NCI-H510A (cell line): ENCODE measurements at regions not wholly inside any gene's neighbourhood (a gene's known extent, or its start where the extent isn't known, plus 50 kb on each side); places are given as distances from the start of the nearest gene placed in this dataset.
"Not testable (repeated sequence)": the region's sequence is repeated elsewhere in the genome, so short reads cannot be mapped to it uniquely, and the experiment has no call there.

Experiments used
- DNase-seq: peaks from one replicate; lab custom pipeline; 2025; lab: John Stamatoyannopoulos, UW

DNA sequence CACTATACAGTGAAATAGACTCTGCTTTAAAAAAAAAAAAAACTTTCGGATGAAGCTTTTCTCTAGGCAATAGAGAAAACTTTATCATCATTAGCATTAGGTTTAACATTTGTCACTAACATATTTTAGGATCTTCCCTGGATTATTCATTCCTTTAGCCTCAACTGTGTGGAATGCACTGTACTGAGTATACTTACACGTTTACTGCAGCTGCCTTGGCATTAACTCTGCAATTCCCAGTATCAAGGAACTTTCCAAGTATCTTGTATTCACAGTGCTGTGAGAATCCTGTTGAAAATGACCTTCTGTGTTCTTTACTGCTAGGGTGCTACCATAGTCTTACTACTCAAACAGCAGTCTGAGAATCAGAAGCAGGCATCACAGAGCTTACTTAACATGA lies 328.2 kb upstream of the COL3A1 start:
- no peak for DNase-seq

DNA sequence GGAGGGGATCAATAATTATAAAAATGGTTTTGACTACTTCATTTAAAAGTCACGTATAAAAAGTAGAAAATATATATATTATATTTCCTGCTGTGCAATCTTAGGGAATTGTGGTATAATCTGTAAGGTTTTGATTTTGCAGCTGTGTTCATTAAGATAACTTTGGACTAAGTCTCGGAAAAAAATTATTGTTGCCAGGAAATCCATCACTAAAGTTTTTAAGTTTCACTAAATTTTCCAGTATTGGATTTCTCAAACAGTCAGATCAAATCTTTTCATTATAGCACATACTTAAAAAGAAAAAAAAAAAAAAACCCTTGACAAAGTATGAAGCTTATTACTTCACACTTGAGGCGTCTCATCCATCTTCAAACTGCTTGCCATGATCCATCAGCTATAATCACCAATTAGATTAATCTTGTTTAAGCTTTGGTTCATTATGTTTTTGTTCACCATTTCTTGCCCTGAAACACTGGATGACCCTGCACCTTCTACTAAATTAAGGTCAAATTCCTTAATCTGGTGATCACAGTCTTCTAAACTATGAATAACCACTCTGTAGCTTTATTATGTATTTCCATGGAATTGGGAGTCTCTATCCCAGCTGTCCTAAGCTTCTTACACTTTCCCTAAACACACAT lies 326.6 kb upstream of the COL3A1 start:
- no peak for DNase-seq

DNA sequence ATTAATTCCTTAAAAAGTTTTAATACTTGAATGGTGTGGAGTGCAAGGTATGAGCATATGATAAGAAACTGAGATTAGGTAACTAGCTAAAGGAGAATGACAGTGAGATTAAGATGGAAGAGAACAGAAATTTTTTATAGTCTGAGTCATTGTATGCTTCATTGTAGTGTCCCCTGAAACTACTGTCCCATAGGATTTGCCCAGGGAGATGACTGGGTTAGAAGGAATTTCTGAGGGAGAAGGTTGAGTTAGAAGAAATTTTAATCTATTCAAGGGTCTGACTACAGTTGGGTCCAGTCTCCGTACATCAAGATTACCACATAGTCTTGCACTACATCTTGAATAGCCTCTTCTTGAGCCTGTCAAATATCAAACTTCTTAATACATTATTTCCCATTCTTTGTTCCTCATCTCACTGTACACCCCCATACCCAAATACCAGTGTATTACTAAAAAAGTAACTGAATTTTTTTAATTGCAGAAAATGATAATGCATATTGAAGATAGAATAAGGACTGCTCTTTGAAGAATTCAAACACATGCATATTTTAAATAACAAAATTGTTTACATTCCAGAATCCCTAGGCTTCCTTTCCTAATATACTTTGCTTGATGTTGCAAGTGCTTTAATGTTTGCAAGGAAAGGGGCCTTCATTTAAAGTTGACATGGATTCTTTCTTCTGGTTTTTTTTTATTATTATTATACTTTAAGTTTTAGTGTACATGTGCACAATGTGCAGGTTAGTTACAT lies 314.3 kb upstream of the COL3A1 start:
- no peak for DNase-seq

DNA sequence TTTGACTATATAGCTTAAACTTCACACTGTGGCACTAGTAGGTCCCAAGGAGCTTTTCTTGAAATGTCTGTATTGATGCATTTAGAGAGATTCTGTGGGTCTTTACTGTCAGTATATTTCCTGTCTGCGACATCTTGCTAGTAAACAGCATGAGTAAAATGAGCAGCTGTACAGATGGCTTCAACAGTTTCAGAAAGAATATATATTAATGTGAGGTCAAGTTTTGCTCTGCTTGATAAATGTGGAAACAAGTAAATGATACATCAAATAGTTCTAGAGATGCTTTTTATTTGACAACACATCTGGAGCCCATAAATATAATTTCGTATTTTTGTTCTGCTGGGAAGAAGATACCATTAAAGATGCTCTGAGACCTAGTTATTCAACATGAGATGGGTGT lies 310.9 kb upstream of the COL3A1 start:
- DNase-seq, result no peak

DNA sequence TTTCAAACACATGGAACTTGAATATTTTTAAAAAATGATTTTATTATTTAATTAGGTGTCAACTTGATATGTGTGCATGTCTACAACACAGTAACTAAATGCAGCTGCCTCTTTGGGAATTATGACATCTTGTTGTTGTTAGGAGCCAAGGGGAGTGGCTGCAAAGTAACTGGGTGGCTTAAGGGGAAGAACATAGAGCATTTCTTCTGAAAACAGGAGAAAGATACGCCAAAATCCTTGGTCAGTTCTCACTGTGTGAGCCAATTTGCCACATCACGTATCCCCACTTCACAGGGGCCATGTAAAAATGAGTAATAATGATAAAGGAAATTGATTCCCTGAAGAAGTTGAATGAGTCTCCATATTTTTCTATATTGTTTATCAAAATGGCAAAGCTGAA lies 309.8 kb upstream of the COL3A1 start:
- DNase-seq, result no peak

DNA sequence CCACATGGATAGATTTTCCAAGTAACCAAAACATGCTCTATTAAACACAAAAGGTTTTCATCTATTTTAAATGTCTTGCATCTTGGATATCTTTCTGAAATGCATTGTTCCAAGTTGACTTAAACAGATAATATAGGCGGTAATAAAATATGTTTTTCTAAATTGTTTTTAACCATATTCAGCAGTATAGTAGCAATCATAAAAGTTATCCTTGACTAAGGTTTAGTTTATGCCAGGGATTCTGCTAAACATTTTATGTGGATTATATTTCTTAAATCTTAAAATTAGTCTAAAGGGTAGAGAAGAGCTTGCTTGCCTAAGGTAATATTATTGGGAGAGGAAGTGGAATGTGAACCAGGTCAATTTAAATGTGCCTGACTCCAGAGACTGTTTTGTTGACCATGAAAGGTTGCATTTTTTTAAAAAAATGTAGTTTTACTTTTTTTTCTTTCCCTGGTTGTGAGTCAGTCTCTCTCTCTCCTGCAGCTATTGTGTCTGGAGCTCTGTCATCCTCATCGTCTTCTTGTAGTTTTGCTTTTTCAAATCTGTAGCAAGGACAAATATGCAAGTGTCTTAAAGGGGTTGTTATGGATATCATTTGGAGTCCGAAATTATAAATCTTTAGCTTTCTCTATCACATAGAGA lies 309.1 kb upstream of the COL3A1 start:
- DNase-seq, result no peak

DNA sequence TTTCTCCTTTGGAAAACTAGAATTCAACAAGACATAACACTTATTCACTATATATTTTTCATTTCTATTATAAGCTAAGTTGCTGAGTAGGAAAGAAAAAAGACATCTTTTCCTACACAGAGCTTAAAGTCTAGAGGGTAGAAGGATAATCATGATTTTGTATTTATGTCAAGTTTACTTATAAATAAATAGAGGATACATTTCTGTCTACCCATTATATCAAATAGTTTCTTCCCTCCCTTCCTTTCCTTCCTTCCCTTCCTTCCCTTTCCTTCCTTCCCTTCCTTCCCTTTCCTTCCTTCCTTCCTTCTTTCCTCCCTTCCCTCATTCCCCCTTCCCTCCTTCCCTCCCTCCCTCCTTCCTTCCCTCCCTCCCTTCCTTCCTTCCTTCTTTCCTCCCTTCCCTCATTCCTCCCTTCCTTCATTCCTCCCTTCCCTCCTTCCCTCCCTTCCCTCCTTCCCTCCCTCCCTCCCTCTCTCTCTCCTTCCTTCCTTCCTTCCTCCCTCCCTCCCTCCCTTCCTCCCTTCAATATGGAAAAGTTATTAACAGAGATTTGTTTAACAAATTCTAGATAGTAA lies 308.4 kb upstream of the COL3A1 start:
- no peak for DNase-seq

DNA sequence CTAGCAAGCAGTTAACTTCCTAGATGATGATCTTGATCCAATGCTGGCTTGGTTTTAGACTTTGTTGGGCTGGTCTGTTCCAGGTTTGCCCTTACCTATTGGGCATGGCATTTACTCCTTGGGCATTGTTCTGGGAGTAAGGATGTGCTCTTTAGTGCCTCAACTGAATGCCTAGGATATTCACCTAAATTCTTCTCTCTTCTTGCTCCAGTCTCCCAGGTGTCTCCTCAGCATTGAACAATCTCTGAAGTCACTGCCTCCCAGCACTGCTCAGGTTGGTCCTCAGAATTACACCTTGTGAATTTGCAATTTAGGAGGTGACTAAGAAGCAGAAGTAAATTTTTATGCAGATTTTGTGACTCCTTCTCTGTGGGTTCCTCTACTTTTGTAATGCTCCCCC lies 307.7 kb upstream of the COL3A1 start:
- DNase-seq, result no peak

DNA sequence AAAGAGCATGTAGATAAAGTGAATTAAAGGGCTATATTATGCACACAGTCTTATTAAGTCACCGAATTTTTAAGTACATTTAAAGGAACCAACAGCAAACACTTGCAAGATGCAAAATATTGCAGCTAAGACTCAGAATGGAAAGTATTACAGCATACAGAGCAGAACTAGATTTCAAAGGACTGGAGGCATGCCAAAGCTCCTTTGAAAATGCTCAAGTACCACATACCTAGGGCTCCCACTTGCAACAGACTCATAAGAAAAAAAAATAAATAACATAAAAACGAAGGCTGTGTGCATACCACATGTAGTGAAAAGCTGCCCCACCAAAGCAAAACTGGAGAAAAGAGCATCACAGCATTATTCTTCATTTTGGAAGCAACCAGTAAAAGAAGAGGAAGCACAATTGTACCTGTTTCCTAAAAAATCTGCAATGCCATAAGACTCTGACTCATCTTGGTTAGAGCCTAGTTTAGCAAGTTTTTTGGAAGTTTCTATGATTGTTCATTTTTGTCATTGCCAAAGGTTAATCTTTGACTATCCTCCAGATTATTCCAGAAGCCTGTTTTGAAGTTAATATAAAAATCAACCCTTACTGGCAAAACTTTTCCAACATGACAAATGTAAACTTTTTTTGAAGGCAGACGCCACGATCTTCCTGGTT lies 306.0 kb upstream of the COL3A1 start:
- no peak for DNase-seq

DNA sequence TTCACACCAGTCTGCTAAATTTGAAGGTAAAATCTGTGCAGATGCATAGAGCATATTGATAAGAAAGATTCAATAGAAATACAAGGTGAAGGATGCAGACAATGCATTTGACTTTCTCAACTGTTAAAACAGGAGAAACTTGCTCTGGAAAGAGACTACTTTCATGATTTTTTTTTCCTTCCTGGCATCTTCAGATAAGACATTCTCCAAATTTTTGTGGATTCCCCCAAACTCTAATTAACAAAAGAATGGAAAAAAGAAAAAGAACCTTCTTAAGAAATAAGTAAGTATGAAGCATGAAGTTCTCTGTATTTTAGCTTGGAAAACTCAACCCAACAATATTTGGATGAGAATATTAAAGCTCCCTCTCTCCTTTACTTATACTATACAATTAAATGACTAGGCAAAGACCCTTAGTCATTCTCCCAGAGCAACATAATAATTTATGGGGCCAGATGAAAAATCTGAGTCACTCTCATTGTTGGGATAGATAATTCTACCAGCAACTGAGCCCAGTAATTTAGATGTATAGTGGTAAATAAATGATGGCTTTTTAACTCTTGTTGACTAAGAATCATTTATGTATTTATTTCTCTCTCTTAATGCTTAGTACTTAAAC lies 298.7 kb upstream of the COL3A1 start:
- DNase-seq, result no peak

DNA sequence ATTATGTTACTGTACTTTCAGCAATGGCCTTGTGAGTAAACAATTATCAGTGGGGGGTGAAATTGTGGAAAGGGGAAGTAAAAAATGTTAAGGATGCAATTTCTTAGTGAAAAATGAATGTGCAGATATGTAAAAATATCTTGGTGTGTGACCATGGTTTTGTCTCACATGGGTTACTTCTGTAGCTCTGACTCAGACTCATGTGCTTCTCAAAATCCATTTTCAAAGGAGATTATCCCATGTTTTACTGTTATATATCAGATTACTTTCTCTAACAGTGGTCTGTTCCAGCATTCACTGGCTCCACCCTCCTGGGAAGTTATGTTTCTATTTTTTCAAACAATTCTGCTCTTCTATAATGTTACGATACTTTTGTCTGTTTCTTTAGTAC lies 298.2 kb upstream of the COL3A1 start:
- no peak for DNase-seq

DNA sequence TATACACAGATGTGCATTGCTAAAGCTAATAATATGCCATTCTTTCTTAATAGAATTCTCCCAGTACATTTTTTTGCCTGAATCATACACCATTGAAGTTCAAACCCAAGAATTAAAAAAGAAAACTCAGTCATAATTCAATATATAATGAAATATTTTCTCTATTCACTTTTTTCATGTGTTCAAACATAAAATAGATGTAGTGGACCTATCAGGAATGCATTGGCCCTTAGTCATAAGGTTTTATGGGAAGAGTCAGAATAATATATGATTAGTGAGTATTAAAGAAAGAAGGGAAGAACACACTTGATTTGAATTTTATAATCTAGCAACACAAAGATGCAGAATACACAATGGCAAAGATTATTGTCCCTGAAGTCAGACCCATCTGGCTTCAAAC lies 297.0 kb upstream of the COL3A1 start:
- no peak for DNase-seq

DNA sequence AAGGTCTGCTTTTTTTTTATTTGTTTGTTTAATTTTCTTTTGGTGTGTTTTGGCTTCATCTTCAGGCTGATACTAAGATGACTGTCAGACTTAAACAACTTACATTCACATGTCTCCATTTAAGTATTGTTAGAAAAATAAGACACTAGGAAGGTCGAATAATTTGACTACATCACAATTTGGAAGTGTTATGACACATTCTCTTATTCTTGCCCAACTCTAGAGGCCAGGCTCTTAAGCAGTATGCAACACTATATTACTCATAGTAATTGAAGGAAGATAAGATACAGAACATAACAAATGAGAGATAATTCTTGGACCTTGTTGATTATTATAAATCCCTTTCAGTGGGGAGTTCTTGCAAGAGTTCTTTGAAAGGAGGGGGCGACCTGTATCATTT lies 295.3 kb upstream of the COL3A1 start:
- DNase-seq, result no peak

DNA sequence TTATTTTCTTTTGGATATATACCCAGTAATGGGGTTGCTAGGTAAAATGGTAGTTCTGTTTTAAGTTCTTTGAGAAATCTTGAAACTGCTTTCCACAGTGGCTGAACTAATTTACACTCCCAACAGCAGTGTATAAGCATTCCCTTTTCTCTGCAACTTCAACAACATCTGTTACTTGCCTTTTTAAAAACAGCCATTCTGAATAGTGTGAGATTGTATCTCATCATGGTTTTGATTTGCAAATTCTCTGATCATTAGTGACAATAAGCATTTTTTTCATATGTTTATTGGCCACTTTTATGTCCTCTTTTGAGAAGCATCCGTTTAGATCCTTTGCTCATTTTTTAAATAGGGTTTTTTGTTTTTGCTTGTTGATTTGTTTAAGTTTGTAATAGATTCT lies 291.3 kb upstream of the COL3A1 start:
- DNase-seq, result no peak

DNA sequence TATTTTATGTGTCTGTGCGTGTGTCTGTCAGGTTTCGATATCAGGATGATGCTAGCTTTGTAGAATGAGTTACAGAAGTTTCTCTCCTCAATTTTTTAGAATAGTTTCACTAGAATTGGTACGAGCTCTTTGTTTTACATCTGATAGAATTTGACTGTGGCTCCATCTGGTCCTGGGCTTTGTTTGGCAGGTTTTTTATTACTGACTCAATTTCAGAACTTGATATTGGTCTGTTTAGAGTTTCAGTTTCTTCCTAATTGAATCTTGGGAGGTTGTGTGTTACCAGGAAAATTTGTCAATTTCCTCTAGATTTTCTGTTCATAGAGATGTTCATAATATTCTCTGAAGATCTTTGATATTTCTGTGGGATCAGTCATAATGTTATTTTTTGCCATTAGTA lies 289.4 kb upstream of the COL3A1 start:
- DNase-seq, result no peak

DNA sequence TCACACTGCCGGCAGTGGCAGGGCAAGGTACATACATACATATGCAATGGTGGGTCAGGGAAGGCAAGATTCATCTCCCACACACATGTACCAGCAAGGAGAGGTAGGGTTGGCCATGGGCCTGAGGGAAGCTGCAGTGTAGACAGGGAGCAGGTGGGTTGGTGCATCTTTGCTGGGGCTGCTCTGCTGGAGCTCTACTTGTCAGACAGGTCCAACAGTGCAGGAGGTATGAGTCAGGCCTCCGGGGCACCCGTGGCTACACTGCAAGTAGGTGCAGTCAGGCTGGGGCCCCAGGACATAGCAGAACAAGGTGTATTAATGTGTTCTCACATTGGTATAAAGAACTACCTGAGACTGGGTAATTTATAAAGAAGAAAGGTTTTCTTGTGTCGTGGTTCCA lies 281.1 kb upstream of the COL3A1 start:
- no peak for DNase-seq

DNA sequence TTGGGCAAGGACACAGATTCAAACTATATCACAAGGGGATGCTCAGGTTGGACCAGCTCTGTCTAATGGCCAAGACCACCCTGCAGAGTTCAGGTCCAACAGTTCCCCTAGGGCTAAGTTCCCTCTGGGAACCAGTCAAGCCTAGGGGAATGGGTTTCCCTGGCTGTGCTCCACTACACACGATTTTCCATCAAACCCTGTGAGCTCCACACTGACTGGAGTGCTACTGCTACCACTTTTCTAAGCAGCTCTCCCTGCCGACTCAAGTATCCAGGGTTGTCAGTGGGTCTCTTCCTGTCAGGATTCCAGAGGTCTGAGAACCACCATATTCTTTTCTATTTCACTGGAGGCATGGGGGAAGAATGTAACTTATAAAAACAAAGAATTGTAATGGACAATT lies 280.4 kb upstream of the COL3A1 start:
- DNase-seq, result no peak

DNA sequence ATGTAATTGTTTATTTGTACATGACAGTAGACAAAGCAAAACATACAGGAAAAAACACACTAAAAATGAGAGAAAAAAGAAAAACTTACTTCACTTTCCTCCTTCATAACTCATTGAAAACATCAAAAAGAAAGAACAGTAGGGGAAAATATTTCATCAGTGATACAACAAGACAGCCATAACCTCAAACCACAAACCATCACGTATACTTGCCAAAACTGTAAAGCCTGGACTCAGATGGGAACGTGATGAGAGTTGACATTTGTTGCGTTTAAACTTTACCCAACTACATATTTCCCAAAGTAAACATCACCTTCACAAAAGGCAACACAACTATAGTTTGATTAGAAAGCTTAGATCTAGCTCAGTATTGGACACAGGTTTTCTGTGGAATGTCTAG lies 278.2 kb upstream of the COL3A1 start:
- DNase-seq, result no peak

DNA sequence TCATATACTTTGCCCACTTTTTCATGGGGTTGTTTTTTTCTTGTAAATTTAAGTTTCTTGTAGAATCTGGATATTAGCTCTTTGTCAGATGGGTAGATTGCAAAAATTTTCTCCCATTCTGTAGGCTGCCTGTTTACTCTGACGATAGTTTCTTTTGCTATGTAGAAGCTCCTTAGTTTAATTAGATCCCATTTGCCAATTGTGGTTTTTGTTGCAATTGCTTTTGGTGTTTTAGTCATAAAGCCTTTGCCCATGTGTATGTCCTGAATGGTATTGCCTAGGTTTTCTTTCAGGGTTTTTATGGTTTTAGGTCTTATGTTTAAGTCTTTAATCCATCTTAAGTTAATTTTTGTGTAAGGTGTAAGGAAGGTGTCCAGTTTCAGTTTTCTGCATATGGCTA lies 276.0 kb upstream of the COL3A1 start:
- not testable (repeated sequence) for DNase-seq

DNA sequence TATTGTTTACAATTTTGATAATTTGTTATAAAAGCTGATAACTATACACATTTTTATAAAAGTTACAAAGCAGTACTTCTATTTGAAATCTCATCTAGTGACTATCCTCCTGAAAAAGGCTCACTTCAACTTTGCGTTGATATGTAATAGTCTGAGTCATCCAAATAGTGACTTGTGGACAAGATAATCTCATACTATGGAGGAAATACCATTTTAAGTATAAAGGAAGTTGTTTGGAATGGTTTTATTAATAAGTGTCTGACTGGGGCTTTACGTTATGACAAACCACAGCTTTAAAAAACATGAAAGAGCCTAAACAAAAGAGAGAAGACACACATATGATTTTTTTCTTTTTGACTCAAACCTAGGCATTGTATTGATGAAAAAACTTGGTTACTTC lies 272.3 kb upstream of the COL3A1 start:
- DNase-seq, result no peak

DNA sequence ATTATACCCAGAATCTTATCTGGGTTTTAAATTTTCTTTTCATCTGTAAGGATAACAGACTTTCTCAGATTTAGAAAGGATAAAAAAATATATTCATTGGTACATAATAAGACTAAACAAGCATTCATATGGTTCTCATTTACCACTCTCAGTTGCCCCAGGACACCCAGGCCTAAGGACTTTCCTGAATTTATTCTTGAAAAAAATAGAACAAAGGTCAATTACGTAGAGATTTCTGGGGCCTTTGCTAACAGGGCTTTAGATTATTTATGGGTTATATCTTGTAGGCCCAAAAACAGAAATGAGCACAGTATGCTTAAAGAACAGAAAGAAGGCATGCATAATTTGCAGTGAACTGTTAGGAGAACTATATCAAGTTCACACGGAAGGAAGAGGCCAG lies 269.0 kb upstream of the COL3A1 start:
- DNase-seq, result no peak

DNA sequence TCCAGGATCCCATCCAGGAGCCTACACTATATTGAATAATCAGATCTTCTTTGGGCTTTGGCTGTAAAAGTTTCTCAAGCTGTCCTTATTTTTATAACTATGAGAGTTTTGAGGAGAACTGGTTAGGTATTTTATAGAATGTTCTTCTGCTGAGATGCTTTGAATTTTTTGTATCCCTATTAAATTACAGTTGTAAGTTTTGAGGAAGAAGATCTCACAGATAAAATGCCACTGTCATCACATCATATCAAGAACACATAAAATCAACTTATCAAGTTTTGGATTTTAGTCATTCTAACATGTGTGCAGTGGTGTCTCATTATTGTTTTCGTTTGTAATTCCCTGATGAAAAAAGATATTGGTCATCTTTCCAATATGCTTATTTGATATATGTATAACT lies 260.2 kb upstream of the COL3A1 start:
- no peak for DNase-seq
